DMS53 treated with DMSO at 0.1 percent for 48 hours (cell line): ENCODE measurements at regions not wholly inside any gene's neighbourhood (a gene's known extent, or its start where the extent isn't known, plus 50 kb on each side); places are given as distances from the start of the nearest gene placed in this dataset.
"Not testable (repeated sequence)": the region's sequence is repeated elsewhere in the genome, so short reads cannot be mapped to it uniquely, and the experiment has no call there.

ENCODE experiments used
- DNase-seq: peaks from one replicate; lab custom pipeline; 2025; ENCODE audit not compliant: unreplicated experiment; lab: John Stamatoyannopoulos, UW

DNA sequence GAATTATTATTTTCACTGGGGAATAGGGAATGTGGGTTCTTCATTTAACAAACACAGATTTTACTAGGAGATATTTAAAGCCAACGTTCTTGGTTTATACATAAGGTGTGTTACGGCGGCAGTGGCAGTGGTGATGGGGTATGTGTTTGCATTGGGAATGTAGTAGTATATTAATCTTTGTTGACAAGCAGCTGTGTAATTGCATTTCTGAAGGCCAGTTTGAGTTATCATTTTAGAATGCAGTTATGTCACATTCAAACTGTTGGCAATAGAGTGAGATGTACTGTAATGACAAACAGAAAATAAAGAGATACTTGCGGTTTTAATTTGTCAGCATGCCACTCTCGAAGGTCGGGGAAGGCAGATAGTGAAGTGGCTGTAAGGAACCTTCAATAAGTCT is 628.6 kb upstream of the POM121L12 start:
- DNase-seq = no peak

- DNase-seq = no peak
Measured at GRCh38 chr7:52382731-52383130, 652.7 kb upstream of the POM121L12 start.

- DNase-seq = no peak
Measured at GRCh38 chr7:52369922-52370321, 665.5 kb upstream of the POM121L12 start.

- no peak for DNase-seq
Measured at GRCh38 chr7:52365349-52365748, 670.1 kb upstream of the POM121L12 start.

GRCh38 chr7:52362521-52362920 is 672.9 kb upstream of the POM121L12 start:
- no peak for DNase-seq

DNA sequence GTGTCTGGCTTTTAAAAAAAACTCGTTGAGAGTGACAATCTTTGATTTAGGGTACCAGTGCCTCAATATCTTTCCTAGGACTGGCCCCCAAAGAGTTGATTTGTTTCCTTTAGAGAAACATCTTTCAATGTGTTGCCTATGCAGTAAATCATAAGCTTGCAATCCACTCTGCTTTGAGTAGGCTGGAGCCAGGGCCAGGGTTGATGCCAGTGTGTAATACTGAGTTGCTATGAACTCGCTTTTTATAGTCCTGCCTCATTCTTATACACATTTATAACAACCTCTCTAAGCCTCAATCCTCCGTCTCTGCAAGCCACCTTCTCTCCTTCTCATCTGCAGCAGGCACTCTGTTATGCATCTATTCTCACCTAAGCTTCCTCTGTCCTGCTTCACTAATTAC is 674.9 kb upstream of the POM121L12 start:
- DNase-seq = no peak

DNA sequence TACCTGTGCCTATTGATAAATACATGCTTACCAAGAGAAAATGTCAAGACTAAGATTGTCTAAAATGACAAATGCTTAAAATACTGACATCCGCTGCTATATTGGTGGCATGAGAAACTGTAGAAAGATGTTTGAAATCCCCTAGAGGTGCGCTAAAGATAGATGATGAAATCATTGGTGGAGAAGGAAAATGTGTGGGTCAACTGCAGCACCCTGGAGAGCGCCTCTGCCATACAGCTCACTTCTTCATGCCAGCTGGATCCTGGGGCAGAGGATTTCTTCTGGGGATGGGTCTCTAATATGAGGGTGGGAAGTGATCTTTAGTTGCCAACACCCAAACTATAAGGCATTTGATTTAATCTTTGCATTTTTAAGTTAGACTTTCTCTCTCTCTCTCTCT is 680.4 kb upstream of the POM121L12 start:
- no peak for DNase-seq

- no peak for DNase-seq
Measured at GRCh38 chr7:52352013-52352981, 683.1 kb upstream of the POM121L12 start.

DNA sequence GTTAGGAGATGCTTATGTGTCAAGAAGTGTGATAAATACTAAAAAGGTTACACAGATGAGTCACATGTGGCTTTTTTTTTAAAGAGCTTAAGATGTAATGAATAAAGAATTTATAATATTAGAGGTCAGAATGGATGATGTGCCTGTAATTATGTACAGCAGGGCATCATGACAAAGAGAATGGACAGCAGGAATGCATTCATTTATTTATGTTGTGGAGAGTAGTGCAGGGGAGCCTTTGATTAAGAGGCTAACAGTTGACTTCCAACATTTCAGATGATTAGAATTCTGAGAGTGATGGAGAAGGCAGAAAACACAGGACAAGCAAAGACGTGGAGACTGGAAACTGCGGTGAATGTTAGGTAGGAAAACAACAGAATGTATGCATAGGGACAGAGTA is 691.4 kb upstream of the POM121L12 start:
- no peak for DNase-seq

DNA sequence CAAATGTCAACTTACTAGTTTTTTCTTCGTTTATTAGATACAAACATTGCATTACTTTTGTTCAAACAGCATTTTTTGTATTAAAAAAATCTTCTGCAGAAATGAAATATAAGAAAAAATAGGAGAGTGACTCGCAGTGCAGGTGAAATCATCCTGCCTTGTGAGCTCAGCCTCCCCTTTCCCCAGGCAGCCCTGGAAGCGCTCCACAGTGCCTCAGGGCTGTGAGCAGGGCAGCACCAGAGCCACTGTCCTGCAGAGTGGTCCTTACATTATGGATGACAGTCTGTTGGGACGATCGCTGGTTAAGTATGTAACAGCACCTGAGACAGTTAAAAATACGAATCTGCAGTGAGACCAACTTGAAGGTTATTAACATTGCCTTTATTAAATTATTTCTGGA is 695.4 kb upstream of the POM121L12 start:
- no peak for DNase-seq

DNA sequence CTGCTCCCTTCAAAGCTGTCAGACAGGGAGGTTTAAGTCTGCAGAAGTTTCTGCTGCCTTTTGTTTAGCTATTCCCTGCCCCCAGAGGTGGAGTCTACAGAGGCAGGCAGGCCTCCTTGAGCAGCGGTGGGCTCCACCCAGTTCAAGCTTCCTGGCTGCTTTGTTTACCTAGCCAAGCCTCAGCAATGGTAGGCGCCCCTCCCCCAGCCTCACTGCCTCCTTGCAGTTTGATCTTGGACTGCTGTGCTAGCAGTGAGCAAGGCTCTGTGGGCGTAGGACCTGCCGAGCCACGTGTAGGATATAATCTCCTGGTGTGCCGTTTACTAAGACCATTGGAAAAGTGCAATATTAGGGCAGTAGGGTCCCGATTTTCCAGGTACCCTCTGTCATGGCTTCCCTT is 707.1 kb upstream of the POM121L12 start:
- DNase-seq = not testable (repeated sequence)

DNA sequence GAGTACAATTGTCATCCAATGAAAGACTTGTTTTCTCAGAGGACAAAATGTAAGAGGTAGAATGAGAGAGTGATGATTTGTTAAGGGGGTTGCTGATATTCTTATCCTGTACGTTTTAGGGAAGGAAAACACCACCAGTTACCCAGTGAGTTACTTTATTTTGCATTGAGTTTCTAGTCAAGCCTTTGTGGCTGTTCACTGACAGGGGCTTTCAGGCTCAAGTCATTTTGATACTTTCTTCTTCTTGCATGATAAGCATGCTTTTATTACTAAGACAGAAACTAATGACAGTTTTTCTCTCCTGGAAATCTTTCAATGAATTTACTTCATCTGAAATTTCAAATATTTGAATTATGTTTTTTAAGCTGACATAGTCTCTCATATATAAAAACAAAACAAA is 710.2 kb upstream of the POM121L12 start:
- no peak for DNase-seq

DNA sequence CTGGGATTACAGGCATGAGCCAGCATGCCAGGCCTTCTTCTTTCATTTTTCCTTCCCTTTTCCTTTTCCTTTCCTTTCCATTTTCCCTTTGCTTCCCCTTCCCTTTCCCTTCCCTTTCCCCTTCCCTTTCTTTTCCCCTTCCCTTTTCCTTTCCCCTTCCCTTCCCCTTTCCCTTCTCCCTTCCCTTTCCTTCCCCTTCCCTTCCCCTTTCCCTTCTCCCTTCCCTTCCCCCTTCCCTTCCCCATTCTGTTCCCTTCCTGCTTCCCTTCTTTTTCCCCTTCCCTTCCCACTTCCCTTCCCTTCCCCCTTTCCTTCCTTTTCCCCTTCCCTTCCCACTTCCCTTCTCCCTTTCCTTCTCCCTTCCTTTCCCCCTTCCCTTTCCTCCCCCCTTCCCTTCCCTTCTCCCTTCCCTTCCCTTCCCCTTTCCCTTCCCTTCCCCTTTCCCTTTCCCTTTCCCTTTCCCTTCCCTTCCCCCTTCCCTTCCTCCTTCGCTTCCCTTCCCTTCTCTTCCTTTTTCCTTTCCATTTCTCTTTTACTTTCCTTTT is 712.2 kb upstream of the POM121L12 start:
- DNase-seq = no peak

GRCh38 chr7:52320610-52321009 is 714.8 kb upstream of the POM121L12 start:
- no peak for DNase-seq

- DNase-seq = no peak
Measured at GRCh38 chr7:52317921-52318320, 717.5 kb upstream of the POM121L12 start.

DNA sequence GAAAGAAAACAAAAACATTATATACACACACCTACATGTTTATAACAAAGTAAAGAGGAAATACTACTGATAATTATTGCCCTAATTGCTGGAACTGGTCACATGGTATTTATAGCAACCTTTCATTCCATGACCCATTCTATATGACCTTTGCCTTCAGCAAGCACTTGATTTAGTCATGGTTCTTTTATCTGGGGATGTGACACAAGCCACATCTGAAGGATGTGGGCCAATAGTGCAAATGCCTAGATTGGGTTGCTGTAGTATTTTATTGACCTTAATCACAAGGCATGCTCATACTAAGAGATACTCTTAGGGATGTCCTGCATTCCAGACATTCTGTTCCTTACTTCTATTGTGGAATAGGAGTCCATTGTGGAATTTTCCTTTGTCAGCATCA is 723.5 kb upstream of the POM121L12 start:
- no peak for DNase-seq

DNA sequence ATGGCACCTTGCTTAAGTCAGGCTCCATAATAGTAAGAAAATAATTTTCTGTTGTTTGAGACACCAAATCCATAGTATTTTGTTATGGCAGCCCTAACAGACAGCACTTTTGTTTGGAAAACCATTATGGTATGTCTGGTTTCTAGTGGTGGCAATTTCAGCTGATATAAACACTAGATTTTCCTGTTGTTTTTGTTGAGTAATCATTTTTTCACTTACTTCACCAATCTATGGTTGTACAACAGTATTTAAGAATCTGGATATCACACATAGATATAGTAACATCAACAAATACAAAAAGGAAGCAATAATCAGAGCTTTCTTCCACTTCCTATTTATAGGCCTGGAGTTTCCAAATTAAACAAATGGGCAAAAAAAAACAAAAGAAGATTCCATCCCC is 725.8 kb upstream of the POM121L12 start:
- no peak for DNase-seq

GRCh38 chr7:52302765-52303520 is 732.5 kb upstream of the POM121L12 start:
- no peak for DNase-seq

DNA sequence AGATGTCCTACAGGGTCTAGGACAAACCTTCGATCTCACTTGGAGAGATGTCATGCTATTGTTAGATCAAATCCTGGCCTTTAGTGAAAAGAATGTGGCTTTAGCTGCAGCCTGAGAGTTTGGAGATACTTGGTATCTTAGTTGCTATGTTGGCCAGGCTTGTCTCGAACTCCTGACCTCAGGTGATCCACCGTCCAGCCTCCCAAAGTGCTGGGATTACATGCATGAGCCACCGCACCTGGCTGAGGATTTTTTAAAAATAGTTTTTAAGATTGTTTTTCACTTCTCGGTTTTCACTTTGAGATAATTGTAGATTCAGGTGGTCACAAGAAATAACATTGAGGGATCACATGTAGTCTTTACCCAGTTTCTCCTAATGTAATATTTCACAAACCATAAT is 738.3 kb upstream of the POM121L12 start:
- DNase-seq = no peak

- DNase-seq = no peak
Measured at GRCh38 chr7:52294942-52295341, 740.5 kb upstream of the POM121L12 start.

- no peak for DNase-seq
Measured at GRCh38 chr7:52289247-52289646, 746.2 kb upstream of the POM121L12 start.

GRCh38 chr7:52287698-52288097 is 747.7 kb upstream of the POM121L12 start:
- DNase-seq = no peak
